ENCODE measurements at regions not wholly inside any gene's neighbourhood (a gene's known extent, or its start where the extent isn't known, plus 50 kb on each side); places are given as distances from the start of the nearest gene placed in this dataset.

DNA sequence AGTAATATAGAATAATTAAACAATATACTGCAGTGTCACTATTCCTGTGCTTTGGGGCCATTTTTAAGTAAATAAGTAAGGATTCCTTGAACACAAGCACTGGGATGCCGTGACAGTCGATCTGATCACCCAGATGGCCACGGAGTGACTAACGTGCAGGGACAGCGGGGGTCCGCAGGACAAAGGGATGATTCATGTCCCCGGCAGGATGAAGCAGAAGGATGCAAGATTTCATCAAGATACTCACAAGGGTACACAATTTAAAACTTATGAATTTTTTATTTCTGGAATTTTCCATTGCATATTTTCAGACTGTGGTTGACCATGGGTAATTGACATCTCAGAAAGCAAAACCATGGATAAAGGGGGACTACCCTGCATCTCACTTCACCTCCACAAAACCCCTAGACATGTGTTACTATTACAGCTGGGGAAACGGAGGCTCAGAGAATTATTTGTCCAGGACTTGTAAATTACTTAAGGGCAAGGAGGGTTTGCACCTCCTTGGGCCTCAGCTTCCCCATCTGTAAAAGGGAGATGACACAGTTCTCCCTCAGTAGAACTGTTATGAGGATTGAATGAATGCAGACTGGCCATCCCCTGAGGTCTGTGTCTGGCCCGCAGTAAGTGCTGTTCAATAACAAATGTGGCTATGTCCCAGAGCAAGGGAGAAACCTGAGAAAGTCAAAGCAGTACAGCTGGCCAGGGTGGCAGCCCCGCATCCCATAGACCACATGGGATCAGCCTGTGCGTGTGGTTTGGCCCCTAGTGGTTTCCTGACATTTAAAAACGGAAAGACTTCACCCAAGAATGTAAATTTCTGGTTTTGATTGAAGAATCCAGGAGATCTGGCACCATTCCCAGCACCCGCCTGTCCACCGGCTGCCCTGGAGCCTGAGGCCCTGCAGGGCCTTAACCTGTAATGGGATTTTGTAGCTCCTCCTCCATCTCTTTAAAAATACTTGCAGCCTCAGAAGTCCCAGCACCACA is 235.5 kb downstream of the BMP7 start:
- in situ Hi-C loops (cut with MboI; ENCODE audit: low pct_ligation_motif_present in 1 of 4, low pct_unique_long_range_greater_than_20kb in 1 of 4, low sequenced_read_pairs in 3 of 4) (no loop called here), intact Hi-C loops (cut with DNase I; ENCODE audit: low total_unique reads) (no loop called here)
- Histone ChIP-seq H3K27me3 (peaks cover 7% of the 10 kb centered on the region), H3K36me3 (no peaks in the 10 kb centered on the region), H3K27ac (no peak overlapping the region), H3K4me1 (no peaks in the 10 kb centered on the region), H3K4me3 (no peak overlapping the region), H3K9me3 (no peaks in the 10 kb centered on the region)
- DNase-seq, result no peak
- TF ChIP-seq, protein P1, sequence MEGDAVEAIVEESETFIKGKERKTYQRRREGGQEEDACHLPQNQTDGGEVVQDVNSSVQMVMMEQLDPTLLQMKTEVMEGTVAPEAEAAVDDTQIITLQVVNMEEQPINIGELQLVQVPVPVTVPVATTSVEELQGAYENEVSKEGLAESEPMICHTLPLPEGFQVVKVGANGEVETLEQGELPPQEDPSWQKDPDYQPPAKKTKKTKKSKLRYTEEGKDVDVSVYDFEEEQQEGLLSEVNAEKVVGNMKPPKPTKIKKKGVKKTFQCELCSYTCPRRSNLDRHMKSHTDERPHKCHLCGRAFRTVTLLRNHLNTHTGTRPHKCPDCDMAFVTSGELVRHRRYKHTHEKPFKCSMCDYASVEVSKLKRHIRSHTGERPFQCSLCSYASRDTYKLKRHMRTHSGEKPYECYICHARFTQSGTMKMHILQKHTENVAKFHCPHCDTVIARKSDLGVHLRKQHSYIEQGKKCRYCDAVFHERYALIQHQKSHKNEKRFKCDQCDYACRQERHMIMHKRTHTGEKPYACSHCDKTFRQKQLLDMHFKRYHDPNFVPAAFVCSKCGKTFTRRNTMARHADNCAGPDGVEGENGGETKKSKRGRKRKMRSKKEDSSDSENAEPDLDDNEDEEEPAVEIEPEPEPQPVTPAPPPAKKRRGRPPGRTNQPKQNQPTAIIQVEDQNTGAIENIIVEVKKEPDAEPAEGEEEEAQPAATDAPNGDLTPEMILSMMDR (IDR thresholded peaks at IDR 0.05), result no peak
- no peak for TF ChIP-seq POLR2AphosphoS5 (IDR thresholded peaks at IDR 0.05)
- no peak for TF ChIP-seq POLR2A (IDR thresholded peaks at IDR 0.05)
- TF ChIP-seq EP300 (IDR thresholded peaks at IDR 0.05; ENCODE audit: low read depth), result no peak
- WGBS, 2 donors (ENCODE audit: low coverage in 1 of 2), result 61 to 83% methylated on average over 7 to 14 of the region's 14 CpGs

DNA sequence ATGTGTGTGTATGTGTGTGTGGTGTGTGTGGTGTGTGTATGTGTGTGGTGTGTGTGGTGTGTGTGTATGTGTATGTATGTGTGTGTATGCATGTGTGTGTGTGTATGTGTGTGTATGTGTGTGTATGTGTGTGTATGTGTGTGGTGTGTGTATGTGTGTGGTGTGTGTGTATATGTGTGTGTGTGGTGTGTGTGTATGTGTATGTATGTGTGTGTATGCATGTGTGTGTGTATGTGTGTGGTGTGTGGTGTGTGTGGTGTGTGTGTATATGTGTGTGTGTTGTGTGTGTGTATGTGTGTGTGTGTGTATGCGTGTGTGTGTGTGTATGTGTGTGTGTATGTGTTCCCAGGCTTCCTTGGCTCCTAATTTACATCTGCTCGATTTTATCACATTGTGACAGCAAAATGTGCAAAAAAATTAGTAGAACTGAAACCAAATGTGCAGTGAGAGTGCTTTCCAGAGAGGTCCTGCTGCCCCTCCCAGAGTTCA is 234.5 kb downstream of the BMP7 start:
- no peak overlapping the region for H3K4me3 ChIP-seq
- H3K27me3 ChIP-seq, result peaks cover 7% of the 10 kb centered on the region
- H3K9me3 ChIP-seq, result no peaks in the 10 kb centered on the region
- intact Hi-C loops (cut with DNase I; ENCODE audit: low total_unique reads) (no loop called here), in situ Hi-C loops (cut with MboI; ENCODE audit: low pct_ligation_motif_present in 1 of 4, low pct_unique_long_range_greater_than_20kb in 1 of 4, low sequenced_read_pairs in 3 of 4) (no loop called here)
- WGBS, 2 donors (ENCODE audit: low coverage in 1 of 2), result 41% methylated on average over 2 of the region's 2 CpGs; no CpG with 5 or more reads in 1 of the 2 donors
- TF ChIP-seq POLR2AphosphoS5 (IDR thresholded peaks at IDR 0.05) (no peak), EP300 (IDR thresholded peaks at IDR 0.05; ENCODE audit: low read depth) (no peak), POLR2A (IDR thresholded peaks at IDR 0.05) (no peak)
- TF ChIP-seq, protein P1 (IDR thresholded peaks at IDR 0.05), result no peak
- no peak for DNase-seq
- no peak overlapping the region for H3K27ac ChIP-seq
- no peaks in the 10 kb centered on the region for H3K4me1 ChIP-seq
- H3K36me3 ChIP-seq, result no peaks in the 10 kb centered on the region

DNA sequence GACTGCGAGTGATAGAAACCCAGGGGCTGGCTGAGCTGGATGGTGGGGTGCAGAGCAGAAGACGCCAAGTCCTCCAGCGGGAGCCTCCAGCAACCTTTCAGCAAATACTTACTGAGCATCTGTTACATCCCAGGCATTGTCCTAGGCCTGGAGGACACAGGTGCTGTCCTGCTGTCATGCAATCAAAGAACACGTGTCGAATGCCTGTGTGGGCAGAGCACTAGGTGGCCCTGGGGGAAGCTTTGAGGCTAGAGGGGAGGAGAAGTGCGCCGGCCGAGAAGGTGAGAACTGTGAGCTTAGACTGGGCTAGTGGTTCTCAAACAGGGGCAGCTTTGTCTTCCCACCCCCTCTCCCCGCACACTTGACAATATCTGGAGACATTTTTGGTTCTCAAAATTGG is 233.6 kb downstream of the BMP7 start:
- no peak for DNase-seq
- 77 to 84% methylated on average over 6 to 9 of the region's 9 CpGs for WGBS, 2 donors (ENCODE audit: low coverage in 1 of 2)
- no peaks in the 10 kb centered on the region for H3K4me1 ChIP-seq
- H3K36me3 ChIP-seq, result no peaks in the 10 kb centered on the region
- TF ChIP-seq, protein P1 (IDR thresholded peaks at IDR 0.05), result no peak
- no peak for TF ChIP-seq POLR2A (IDR thresholded peaks at IDR 0.05)
- no peak for TF ChIP-seq POLR2AphosphoS5 (IDR thresholded peaks at IDR 0.05)
- no peak for TF ChIP-seq EP300 (IDR thresholded peaks at IDR 0.05; ENCODE audit: low read depth)
- intact Hi-C loops (cut with DNase I; ENCODE audit: low total_unique reads) (no loop called here), in situ Hi-C loops (cut with MboI; ENCODE audit: low pct_ligation_motif_present in 1 of 4, low pct_unique_long_range_greater_than_20kb in 1 of 4, low sequenced_read_pairs in 3 of 4) (no loop called here)
- H3K27ac ChIP-seq, result no peak overlapping the region
- peaks cover 7% of the 10 kb centered on the region for H3K27me3 ChIP-seq
- H3K9me3 ChIP-seq, result no peaks in the 10 kb centered on the region
- H3K4me3 ChIP-seq, result no peak overlapping the region

DNA sequence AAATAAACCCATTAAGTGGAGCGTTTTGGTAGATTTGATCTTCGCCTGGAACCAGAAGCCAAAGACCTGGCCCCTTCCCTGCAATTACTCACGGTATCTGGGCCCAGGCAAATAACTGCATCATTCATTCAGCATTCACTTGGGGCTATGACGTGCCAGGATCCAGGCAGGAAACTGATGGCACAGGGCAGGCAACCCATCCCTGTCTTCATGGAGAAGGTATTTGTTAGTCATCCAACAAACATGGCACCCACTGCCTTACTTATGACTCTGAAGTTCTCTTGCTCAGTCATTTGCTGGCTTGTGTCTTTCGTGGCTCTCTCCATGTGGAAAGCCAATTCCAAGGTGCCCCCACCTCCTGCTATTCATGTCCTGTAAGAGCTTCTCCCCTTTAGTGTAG is 232.4 kb downstream of the BMP7 start:
- no peak for TF ChIP-seq POLR2A (IDR thresholded peaks at IDR 0.05)
- TF ChIP-seq POLR2AphosphoS5 (IDR thresholded peaks at IDR 0.05), result no peak
- TF ChIP-seq EP300 (IDR thresholded peaks at IDR 0.05; ENCODE audit: low read depth), result no peak
- TF ChIP-seq, protein P1 (IDR thresholded peaks at IDR 0.05), result no peak
- Histone ChIP-seq H3K9me3 (no peaks in the 10 kb centered on the region), H3K36me3 (no peaks in the 10 kb centered on the region), H3K27ac (no peak overlapping the region), H3K27me3 (peaks cover 7% of the 10 kb centered on the region), H3K4me3 (no peak overlapping the region), H3K4me1 (no peaks in the 10 kb centered on the region)
- no peak for DNase-seq
- intact Hi-C loops (cut with DNase I; ENCODE audit: low total_unique reads), result no loop called here
- in situ Hi-C loops (cut with MboI; ENCODE audit: low pct_ligation_motif_present in 1 of 4, low pct_unique_long_range_greater_than_20kb in 1 of 4, low sequenced_read_pairs in 3 of 4), result no loop called here
- WGBS, 2 donors (ENCODE audit: low coverage in 1 of 2), result 55 to 65% methylated on average over 2 to 5 of the region's 5 CpGs
